HG03521 (cell line): ENCODE measurements at regions not wholly inside any gene's neighbourhood (a gene's known extent, or its start where the extent isn't known, plus 50 kb on each side); places are given as distances from the start of the nearest gene placed in this dataset.
"Not testable (repeated sequence)": the region's sequence is repeated elsewhere in the genome, so short reads cannot be mapped to it uniquely, and the experiment has no call there.

Experiments
- ATAC-seq: cut with Tn5 transposase; IDR thresholded peaks from one replicate; pipeline ENCODE4 v1.9.1; 2021; ENCODE audit warnings: mild to moderate bottlenecking, moderate library complexity; ENCODE audit not compliant: unreplicated experiment

DNA sequence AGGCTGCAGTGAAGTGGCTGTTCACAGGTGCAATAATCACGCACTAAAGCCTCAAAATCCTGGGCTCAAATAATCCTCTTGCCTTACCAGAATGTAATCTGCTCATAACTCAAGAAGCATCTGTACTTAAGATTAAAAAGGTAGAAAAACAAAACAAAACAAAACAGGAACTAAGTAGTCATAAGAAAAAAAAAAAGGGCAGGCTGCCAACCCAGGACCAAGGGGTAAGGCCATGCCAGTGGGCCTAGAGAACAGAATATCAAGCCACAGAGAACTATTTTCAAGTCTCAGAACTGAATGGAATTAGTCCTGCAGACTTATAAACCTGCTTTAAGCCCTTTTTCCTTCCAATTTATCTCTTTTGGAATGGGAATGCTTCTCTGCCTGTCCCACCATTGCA lies 64.8 kb upstream of the TBC1D3K start:
- no peak for ATAC-seq

DNA sequence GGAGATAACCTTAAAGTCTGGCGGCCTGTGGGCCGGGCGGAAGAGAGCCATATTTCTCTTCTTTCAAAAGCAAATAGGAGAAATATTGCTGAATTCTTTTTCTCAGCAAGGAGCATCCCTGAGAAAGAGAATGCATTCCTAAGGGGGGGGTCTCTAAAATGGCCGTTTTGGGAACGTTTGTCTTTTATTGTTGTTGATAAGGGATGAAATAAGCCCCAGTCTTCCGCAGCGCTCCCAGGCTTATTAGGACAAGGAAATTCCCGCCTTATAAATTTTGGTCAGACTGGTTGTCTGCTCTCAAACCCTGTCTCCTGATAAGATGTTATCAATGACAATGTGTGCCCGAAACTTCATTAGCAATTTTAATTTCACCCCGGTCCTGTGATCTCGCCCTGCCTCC lies 65.8 kb upstream of the TBC1D3K start:
- not testable (repeated sequence) for ATAC-seq

GRCh38 chr17:37856245-37856644 lies 68.0 kb upstream of the TBC1D3K start:
- no peak for ATAC-seq

GRCh38 chr17:37849617-37849972 lies 74.6 kb upstream of the TBC1D3K start:
- ATAC-seq: no peak

DNA sequence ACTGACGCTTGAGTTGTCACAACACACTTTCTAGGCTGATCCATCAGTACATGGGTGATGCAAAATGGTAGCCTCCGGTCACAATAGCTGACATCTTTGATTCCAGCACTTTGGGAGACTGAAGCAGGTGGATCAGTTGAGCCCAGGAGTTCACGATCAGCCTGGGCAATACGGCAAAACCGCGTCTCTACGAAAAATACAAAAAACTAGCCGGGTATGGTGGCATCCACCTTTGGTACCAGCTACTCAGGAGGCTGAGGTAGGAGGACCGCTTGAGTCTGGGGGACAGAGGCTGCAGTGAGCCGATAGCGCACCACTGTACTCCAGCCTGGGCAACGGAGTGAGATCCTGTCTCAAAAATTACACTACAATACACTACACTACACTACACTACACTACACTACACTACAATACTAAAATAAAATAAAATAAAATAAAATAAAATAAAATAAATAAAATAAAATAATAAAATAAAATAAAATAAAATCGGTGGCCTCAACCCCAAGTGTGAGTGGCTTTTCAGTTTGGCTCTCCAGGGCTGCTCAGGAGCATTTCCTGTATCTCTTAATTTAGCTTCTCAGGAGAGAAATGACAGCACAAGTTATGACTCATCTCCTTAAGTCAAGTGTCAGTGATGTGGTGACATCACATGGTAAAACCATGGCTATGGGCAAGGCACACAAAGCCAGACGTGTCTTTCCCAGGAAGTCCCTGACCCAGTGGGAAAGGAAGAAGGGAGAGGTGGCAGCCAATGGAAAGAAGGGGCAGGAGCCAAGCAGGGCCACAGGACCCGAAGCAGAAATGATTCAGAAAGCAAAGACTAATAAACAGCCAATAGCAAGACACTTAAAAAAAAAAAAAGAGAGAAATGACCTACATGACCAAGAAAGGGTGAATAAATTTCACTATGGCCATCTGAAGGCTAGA lies 75.3 kb upstream of the TBC1D3K start:
- no peak for ATAC-seq

- ATAC-seq: no peak
These were observed 76.3 kb upstream of the TBC1D3K start for GRCh38 chr17:37847811-37848331.

DNA sequence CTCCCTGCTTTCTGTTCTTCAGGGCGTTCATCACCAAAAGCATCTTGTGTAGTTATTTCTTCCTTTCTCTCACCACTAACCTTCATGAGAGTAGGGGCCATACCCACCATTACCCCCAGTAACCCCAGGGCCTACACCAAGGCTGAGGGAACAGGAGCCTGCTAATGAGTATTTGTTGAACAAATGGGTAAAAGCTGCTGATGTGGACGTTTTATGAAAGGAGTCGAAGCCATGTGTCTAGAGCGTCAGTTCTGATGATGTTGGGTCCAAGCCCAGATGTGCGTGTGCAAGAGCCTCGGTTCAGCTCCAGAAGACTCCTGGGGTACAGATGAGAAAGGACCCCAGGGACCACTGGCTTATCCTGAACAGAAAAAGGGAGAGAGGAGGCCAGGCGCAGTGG lies 77.1 kb upstream of the TBC1D3K start:
- ATAC-seq: no peak

GRCh38 chr17:37844977-37845293 lies 79.3 kb upstream of the TBC1D3K start:
- no peak for ATAC-seq

DNA sequence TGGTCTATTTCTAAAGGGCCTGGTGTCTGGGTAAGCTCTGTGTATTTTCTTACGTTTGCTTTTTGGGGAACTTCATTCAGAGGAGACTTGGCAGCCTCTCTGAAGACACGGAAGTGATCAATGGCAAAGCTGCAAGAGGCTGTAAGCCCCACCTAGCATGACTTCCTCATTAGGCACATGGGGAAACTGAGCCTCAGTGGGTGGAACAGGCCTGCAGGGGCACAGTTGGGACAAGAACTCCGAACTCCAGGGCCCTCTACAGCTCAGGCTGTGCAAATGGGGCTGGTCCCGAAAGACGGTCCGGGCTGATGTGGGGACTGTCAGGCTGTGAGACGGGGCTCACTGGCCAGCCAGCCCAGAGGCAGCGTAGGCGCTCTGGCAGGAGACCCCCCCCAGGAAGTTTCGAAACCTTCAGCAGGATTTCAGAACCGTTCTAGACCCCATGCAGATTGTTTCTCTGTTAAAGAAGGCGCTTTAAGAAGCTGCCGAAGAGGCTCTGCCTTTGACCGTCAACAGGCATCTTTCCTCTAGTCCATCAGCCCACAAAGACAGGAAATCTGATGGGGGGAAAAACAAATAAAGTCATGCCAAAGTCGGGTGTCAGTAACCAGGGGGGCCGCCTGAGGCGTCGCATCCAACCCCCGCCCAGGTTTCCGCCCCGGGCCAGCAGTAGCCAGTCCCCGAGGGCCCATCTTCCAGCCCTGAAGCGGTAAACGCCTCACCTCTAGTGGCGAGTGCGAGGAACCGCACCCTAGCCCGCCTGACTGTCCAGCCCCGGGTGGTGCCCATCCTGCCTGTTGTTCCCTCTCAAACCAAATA lies 79.8 kb upstream of the TBC1D3K start:
- peak; percentile 77 for ATAC-seq

- no peak for ATAC-seq
These were observed 81.8 kb upstream of the TBC1D3K start for GRCh38 chr17:37842401-37842800.

GRCh38 chr17:37841232-37841631 lies 83.0 kb upstream of the TBC1D3K start:
- no peak for ATAC-seq

DNA sequence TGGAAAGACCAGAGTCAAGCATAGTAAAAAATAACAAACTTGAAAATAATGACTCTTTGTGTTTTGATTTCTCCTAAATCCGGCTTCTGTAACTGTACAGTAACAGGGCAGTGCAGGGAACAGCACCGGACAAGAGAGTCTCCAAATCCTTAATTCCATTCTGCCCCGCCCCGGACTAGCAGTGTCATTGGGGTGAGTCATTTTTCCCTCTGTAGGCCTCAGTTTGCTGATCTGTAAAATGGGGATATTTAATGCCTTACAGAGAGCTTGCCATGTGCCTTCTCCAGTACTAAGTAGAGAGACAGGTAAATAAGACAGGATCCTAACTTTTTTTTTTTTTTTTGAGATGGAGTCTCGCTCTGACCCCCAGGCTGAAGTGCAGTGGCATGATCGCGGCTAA lies 83.6 kb upstream of the TBC1D3K start:
- no peak for ATAC-seq

DNA sequence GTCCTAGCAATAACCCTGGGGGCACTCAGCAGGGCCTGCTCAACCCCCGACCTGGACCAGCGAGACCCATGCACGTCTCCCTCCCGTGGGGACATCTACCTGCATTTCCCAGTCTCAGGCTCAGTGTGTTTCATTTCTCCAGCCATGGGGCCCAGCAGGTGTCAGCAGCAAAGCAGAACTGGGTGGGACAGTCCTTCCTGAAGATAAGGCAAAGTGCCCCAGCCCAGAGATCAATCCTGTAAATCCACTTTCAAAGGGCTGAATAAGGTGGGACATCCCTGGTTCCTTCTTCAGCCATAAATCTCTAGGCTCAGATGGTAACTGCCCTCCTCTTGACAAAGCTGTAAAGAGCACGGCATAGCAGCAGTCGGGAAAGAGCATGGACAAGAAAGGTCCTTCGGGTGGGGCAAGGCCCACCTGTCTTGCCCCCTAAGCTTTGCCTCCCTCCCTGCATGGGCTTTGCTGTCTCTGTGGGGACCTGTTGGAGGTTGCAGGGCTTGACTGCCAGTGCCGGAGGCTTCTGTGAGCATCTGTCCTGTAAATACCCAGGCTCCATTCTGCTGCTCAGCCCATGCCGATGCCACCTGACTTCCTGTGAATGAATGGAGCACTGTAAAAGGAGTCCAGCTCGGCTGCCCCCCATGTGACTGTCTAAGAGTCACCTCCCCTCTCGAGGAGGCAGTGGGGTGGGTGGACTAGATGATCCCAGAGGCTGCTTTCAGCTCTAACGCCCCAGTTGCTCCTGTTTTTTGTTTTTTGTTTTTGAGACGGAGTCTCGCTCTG lies 84.8 kb upstream of the TBC1D3K start:
- no peak for ATAC-seq

DNA sequence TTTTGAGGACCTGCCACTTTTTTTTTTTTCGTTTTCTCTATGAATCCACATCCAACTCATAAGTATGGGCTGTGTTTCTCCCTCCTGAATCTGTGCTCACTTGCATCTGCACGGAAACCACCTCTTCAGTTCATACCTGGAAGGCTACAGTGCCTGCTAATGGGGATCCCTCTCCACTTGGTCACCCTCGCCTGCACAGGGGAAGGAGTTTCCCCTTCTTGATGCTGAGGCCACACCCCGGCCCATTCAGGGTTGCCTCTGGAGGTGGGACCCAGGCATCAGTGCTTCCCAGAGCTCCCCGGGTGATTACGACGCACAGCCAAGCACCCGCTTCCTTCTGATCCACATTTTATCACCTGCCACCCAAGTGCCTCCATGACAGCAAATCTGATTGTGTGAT lies 85.9 kb upstream of the TBC1D3K start:
- no peak for ATAC-seq

GRCh38 chr17:37836593-37836992 lies 87.6 kb upstream of the TBC1D3K start:
- no peak for ATAC-seq

DNA sequence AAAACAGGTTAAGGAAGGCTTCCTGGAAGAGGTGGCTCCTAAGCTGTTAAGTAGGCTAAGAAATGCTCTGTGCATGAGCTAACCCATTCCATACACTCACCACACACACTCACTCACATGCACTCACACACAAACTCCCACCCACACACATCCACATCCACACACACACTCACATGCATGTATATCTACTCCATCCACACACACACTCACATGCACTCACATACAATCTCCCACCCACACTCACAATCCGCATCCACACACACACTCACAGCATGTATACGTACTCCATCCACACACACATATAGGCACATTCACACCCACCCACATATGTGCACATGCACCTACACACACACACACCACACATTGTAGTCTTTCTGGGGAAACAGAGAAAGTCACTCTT lies 89.3 kb upstream of the HNF1B start:
- no peak for ATAC-seq

GRCh38 chr17:37833237-37833859 lies 88.5 kb upstream of the HNF1B start:
- ATAC-seq: peak; percentile 48

DNA sequence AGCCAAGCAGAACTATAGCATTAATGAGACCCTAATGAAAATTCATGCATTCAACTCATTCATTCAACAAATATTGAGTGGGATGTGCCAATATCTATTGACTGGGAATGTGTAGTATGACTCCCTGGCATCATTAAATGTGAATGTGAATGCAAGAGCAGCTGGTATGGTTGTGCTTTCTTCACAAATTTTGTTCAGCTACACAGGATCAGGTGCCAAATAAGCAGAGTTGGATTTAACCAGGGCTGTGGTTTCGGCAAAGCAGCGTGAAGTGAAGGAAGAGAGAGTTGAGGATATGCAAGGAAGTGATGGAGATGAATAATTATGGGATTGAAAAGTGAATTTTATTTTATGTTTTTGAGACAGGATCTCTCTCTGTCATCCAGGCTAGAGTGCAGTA lies 87.1 kb upstream of the HNF1B start:
- no peak for ATAC-seq

DNA sequence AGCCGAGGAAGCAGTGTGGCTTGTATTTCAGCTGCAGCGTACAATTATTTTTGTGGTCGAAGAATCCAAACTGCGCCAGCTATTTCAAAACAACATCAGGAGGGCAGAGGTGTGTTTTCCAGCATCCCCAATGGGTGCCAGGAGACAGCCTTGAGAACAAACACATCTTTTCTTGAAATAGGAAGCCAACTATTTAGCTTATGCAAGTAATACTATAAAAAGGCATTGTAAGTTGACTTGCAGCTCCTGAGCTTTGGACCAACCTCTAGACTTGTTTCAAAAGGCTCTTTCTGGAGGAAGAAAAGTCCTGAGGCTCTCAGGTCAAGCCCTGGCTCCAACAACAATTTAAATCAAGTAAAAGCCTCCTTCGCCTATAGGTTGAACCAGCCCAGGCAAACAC lies 86.6 kb upstream of the HNF1B start:
- no peak for ATAC-seq

DNA sequence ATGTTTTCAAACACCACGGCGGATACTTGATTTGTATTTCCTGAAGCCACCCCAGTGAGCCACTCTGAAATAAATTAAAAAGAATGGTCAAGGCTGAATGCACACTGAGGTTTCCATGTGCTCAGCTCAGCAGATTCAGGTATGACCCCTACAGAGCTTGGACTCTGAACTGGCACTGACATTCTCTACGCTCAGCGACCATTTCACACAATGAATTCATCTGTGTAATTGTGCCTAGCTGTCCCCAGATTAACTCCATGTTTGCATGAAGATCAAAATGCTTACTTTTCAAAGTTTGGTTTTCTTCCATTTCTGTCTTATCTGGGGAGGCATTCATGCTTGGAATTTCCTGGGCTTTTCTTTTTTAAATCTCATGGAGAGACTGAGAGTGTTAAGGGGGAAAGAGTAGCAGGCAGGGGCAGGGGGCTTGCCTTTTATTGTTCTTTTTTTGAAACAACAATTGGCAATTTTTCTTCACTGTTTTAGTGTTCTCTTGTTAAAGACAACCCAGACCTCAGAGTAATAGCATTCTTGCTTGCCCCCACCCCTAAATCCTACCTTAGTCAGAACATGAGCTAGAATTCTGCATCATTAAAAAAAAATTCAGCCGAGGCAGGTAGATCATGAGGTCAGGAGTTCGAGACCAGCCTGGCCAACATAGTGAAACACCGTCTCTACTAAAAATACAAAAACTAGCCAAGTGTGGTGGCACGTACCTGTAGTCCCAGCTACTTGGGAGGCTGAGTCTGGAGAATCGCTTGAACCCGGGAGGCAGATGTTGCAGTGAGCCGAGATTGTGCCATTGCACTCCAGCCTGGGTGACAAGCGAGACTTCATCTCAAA lies 85.5 kb upstream of the HNF1B start:
- ATAC-seq: no peak
